Neuronal stem cell (in vitro differentiated cells): ENCODE measurements at regions not wholly inside any gene's neighbourhood (a gene's known extent, or its start where the extent isn't known, plus 50 kb on each side); places are given as distances from the start of the nearest gene placed in this dataset.

Experiments
- DNase-seq: peaks from one replicate; pipeline ENCODE4 v3.0.0-alpha.2; 2013; ENCODE audit warnings: low spot score
- H2AFZ ChIP-seq: one replicate; pipeline ENCODE4 v1.6.1; 2013; ENCODE audit warnings: mild to moderate bottlenecking, low read length, inconsistent platforms
- H2AK5ac ChIP-seq: 2 replicates; pipeline ENCODE4 v1.6.1; 2013; ENCODE audit warnings: low read depth, mild to moderate bottlenecking, inconsistent platforms, low read length, moderate library complexity, mixed read lengths
- H2BK120ac ChIP-seq: 2 replicates; pipeline ENCODE4 v1.6.1; 2013; ENCODE audit warnings: low read depth, mild to moderate bottlenecking, inconsistent platforms, low read length, moderate library complexity, mixed read lengths
- H2BK12ac ChIP-seq: one replicate; pipeline ENCODE4 v1.6.1; 2013; ENCODE audit warnings: low read length, inconsistent platforms
- H2BK15ac ChIP-seq: 2 replicates; pipeline ENCODE4 v1.6.1; 2013; ENCODE audit warnings: mild to moderate bottlenecking, low read length, inconsistent platforms, mixed read lengths
- H2BK5ac ChIP-seq: one replicate; pipeline ENCODE4 v1.6.1; 2013; ENCODE audit warnings: inconsistent platforms, mild to moderate bottlenecking, low read length, moderate library complexity
- H3K14ac ChIP-seq: one replicate; pipeline ENCODE4 v1.6.1; 2013; ENCODE audit warnings: low read length, inconsistent platforms
- H3K18ac ChIP-seq: 2 replicates; pipeline ENCODE4 v1.6.1; 2013; ENCODE audit warnings: low read length, inconsistent platforms
- H3K23ac ChIP-seq: 2 replicates; pipeline ENCODE4 v1.6.1; 2013; ENCODE audit warnings: low read depth, mild to moderate bottlenecking, mixed read lengths, low read length, inconsistent platforms; ENCODE audit not compliant: poor library complexity
- H3K27ac ChIP-seq: replicated peaks from 3 replicates; pipeline ENCODE4 v1.5.1; 2013; ENCODE audit warnings: low read length, inconsistent platforms
- H3K27me3 ChIP-seq, 3 experiments: 2 replicates each; pipeline ENCODE4 v1.6.1; 2013; ENCODE audit warnings: low read length in 3 of 3, mild to moderate bottlenecking in 2 of 3, inconsistent platforms in 1 of 3, low read depth in 1 of 3, mixed read lengths in 1 of 3, moderate library complexity in 1 of 3; ENCODE audit not compliant: control insufficient read depth in 3 of 3, insufficient read depth in 3 of 3
- H3K36me3 ChIP-seq, 2 donors: replicated peaks in 1 of 2; 2 replicates each; pipeline ENCODE4 v1.6.1; 2013; ENCODE audit warnings: low read length in 2 of 2; ENCODE audit not compliant: control insufficient read depth in 2 of 2, insufficient read depth in 2 of 2
- H3K4ac ChIP-seq: 2 replicates; pipeline ENCODE4 v1.6.1; 2013; ENCODE audit warnings: inconsistent platforms, mild to moderate bottlenecking, low read length, moderate library complexity
- H3K4me1 ChIP-seq, 2 donors: 1 replicate in 1 of 2; 2 replicates in 1 of 2; pipeline ENCODE4 v1.6.1; 2013; ENCODE audit warnings: low read length in 2 of 2, low read depth in 1 of 2; ENCODE audit not compliant: control insufficient read depth in 2 of 2, insufficient read depth in 1 of 2
- H3K4me2 ChIP-seq: one replicate; pipeline ENCODE4 v1.6.1; 2013; ENCODE audit warnings: mild to moderate bottlenecking, low read length, inconsistent platforms; ENCODE audit not compliant: insufficient read depth, poor library complexity, severe bottlenecking
- H3K4me3 ChIP-seq, 2 donors: 2 replicates each; pipeline ENCODE4 v1.5.1; 2013; ENCODE audit warnings: low read length in 2 of 2, mild to moderate bottlenecking in 2 of 2, inconsistent platforms in 1 of 2, moderate library complexity in 1 of 2
- H3K79me1 ChIP-seq: one replicate; pipeline ENCODE4 v1.6.1; 2013; ENCODE audit warnings: low read depth, mild to moderate bottlenecking, inconsistent platforms, low read length, moderate library complexity
- H3K9ac ChIP-seq: one replicate; pipeline ENCODE4 v1.6.1; 2013; ENCODE audit warnings: mild to moderate bottlenecking, low read depth, low read length, inconsistent platforms; ENCODE audit not compliant: poor library complexity
- H3K9me3 ChIP-seq, 2 donors: replicated peaks in 1 of 2; 2 replicates each; pipeline versions ENCODE3 to v1.6.1; 2013; ENCODE audit warnings: low read length in 2 of 2, mild to moderate bottlenecking in 2 of 2, inconsistent platforms in 1 of 2, low read depth in 1 of 2, mixed read lengths in 1 of 2, moderate library complexity in 1 of 2; ENCODE audit not compliant: control insufficient read depth in 2 of 2, insufficient read depth in 1 of 2
- H4K8ac ChIP-seq: one replicate; pipeline ENCODE4 v1.6.1; 2013; ENCODE audit warnings: low read depth, mild to moderate bottlenecking, inconsistent platforms, low read length, moderate library complexity
- H4K91ac ChIP-seq: one replicate; pipeline ENCODE4 v1.6.1; 2013; ENCODE audit warnings: low read length, low read depth, mild to moderate bottlenecking, inconsistent platforms; ENCODE audit not compliant: poor library complexity
- WGBS, 2 donors: extraction: QIAGEN DNeasy Blood & Tissue Kit; methylation state at CpG; one replicate each; pipeline ENCODE4 v1.1.7; 2013; ENCODE audit warnings: missing lambda C conversion rate in 2 of 2, mixed read lengths in 1 of 2; ENCODE audit not compliant: insufficient read length in 2 of 2, insufficient replicate concordance in 1 of 2; ENCODE audit errors: extremely low coverage in 2 of 2; 5-methylcytosine and 5-hydroxymethylcytosine counted together

GRCh38 chr6:156056085-156056484, 600.4 kb upstream of the NOX3 start:
- H4K91ac ChIP-seq: no peak overlapping the region

GRCh38 chr6:156053626-156054025, 598.0 kb upstream of the NOX3 start:
- H3K4me1 ChIP-seq: no peaks in the 10 kb centered on the region
- no peak overlapping the region for H3K27ac ChIP-seq
- H3K23ac ChIP-seq: no peak overlapping the region
- H4K91ac ChIP-seq: no peak overlapping the region
- no peak overlapping the region for H3K4ac ChIP-seq
- H3K36me3 ChIP-seq: no peaks in the 10 kb centered on the region
- H3K27me3 ChIP-seq: no peaks in the 10 kb centered on the region
- no peak overlapping the region for H2BK12ac ChIP-seq
- H2BK15ac ChIP-seq: no peak overlapping the region
- no peak overlapping the region for H2BK5ac ChIP-seq
- H3K18ac ChIP-seq: no peak overlapping the region
- no peak overlapping the region for H3K9ac ChIP-seq
- H3K9me3 ChIP-seq: no peaks in the 10 kb centered on the region
- no peak overlapping the region for H4K8ac ChIP-seq
- no CpG with 5 or more reads among the region's 13 CpGs for WGBS, 2 donors
- no peak overlapping the region for H3K4me3 ChIP-seq
- no peak overlapping the region for H2AK5ac ChIP-seq
- no peak overlapping the region for H2AFZ ChIP-seq
- H2BK120ac ChIP-seq: no peak overlapping the region
- no peak overlapping the region for H3K4me2 ChIP-seq
- no peak for DNase-seq
- H3K79me1 ChIP-seq: no peaks in the 10 kb centered on the region
- no peak overlapping the region for H3K14ac ChIP-seq

More at GRCh38 chr6:156056085-156056484, 600.4 kb upstream of the NOX3 start:
- Histone ChIP-seq H3K14ac (no peak overlapping the region), H3K79me1 (no peaks in the 10 kb centered on the region), H2BK5ac (no peak overlapping the region), H3K23ac (no peak overlapping the region), H3K4ac (no peak overlapping the region), H3K4me2 (no peak overlapping the region), H2BK15ac (no peak overlapping the region), H3K18ac (no peak overlapping the region), H3K4me3 (no peak overlapping the region), H3K9me3 (no peaks in the 10 kb centered on the region), H3K9ac (no peak overlapping the region), H3K27me3 (no peaks in the 10 kb centered on the region), H3K4me1 (no peaks in the 10 kb centered on the region), H2BK12ac (no peak overlapping the region), H4K8ac (no peak overlapping the region), H2AK5ac (no peak overlapping the region), H2AFZ (no peak overlapping the region), H3K27ac (no peak overlapping the region), H3K36me3 (no peaks in the 10 kb centered on the region), H2BK120ac (no peak overlapping the region)
- DNase-seq: no peak
- WGBS, 2 donors: no CpG with 5 or more reads among the region's 2 CpGs

- no peak overlapping the region for H3K27ac ChIP-seq
- DNase-seq: no peak
- H3K79me1 ChIP-seq: no peaks in the 10 kb centered on the region
- H3K14ac ChIP-seq: no peak overlapping the region
- no peak overlapping the region for H2BK120ac ChIP-seq
- H4K91ac ChIP-seq: no peak overlapping the region
- no peak overlapping the region for H2BK5ac ChIP-seq
- H2BK12ac ChIP-seq: no peak overlapping the region
- H3K4me1 ChIP-seq: no peaks in the 10 kb centered on the region
- no peak overlapping the region for H2AFZ ChIP-seq
- no peak overlapping the region for H3K23ac ChIP-seq
- no peak overlapping the region for H2AK5ac ChIP-seq
- H4K8ac ChIP-seq: no peak overlapping the region
- no peak overlapping the region for H3K4me3 ChIP-seq
- no peak overlapping the region for H3K4me2 ChIP-seq
- H3K4ac ChIP-seq: no peak overlapping the region
- no CpG with 5 or more reads among the region's 8 CpGs for WGBS, 2 donors
- H3K36me3 ChIP-seq: no peaks in the 10 kb centered on the region
- no peaks in the 10 kb centered on the region for H3K9me3 ChIP-seq
- no peaks in the 10 kb centered on the region for H3K27me3 ChIP-seq
- no peak overlapping the region for H3K18ac ChIP-seq
- H3K9ac ChIP-seq: no peak overlapping the region
- H2BK15ac ChIP-seq: no peak overlapping the region
Observed at GRCh38 chr6:156046841-156047449, 591.3 kb upstream of the NOX3 start.

GRCh38 chr6:156046268-156046665, 590.6 kb upstream of the NOX3 start:
- H3K9me3 ChIP-seq: no peaks in the 10 kb centered on the region
- no peak for DNase-seq
- no peak overlapping the region for H3K4me2 ChIP-seq
- no peak overlapping the region for H2BK5ac ChIP-seq
- no peak overlapping the region for H3K27ac ChIP-seq
- H3K18ac ChIP-seq: no peak overlapping the region
- no peak overlapping the region for H3K23ac ChIP-seq
- no peak overlapping the region for H2AK5ac ChIP-seq
- H3K79me1 ChIP-seq: no peaks in the 10 kb centered on the region
- H3K4ac ChIP-seq: no peak overlapping the region
- no peak overlapping the region for H2BK15ac ChIP-seq
- no peak overlapping the region for H4K91ac ChIP-seq
- H3K4me1 ChIP-seq: no peaks in the 10 kb centered on the region
- H3K27me3 ChIP-seq: no peaks in the 10 kb centered on the region
- H2BK120ac ChIP-seq: no peak overlapping the region
- no peak overlapping the region for H2BK12ac ChIP-seq
- H3K14ac ChIP-seq: no peak overlapping the region
- no peaks in the 10 kb centered on the region for H3K36me3 ChIP-seq
- H2AFZ ChIP-seq: no peak overlapping the region
- no peak overlapping the region for H3K4me3 ChIP-seq
- no CpG with 5 or more reads among the region's 2 CpGs for WGBS, 2 donors
- no peak overlapping the region for H3K9ac ChIP-seq
- H4K8ac ChIP-seq: no peak overlapping the region
